ENCODE measurements at regions not wholly inside any gene's neighbourhood (a gene's known extent, or its start where the extent isn't known, plus 50 kb on each side); places are given as distances from the start of the nearest gene placed in this dataset.

GRCh38 chr5:175317872-175318271 is 126.1 kb downstream of the DRD1 start:
- TF ChIP-seq, protein P1, sequence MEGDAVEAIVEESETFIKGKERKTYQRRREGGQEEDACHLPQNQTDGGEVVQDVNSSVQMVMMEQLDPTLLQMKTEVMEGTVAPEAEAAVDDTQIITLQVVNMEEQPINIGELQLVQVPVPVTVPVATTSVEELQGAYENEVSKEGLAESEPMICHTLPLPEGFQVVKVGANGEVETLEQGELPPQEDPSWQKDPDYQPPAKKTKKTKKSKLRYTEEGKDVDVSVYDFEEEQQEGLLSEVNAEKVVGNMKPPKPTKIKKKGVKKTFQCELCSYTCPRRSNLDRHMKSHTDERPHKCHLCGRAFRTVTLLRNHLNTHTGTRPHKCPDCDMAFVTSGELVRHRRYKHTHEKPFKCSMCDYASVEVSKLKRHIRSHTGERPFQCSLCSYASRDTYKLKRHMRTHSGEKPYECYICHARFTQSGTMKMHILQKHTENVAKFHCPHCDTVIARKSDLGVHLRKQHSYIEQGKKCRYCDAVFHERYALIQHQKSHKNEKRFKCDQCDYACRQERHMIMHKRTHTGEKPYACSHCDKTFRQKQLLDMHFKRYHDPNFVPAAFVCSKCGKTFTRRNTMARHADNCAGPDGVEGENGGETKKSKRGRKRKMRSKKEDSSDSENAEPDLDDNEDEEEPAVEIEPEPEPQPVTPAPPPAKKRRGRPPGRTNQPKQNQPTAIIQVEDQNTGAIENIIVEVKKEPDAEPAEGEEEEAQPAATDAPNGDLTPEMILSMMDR (IDR thresholded peaks at IDR 0.05; ENCODE audit: unreplicated experiment) = no peak
- Mint-ChIP-seq H3K9me3 (ENCODE audit: low read depth) (no peaks in the 10 kb centered on the region), H3K27ac (no peak overlapping the region), H3K4me3 (ENCODE audit: low read depth) (no peak overlapping the region), H3K27me3 (peaks cover 30% of the 10 kb centered on the region), H3K36me3 (ENCODE audit: insufficient read depth) (no peaks in the 10 kb centered on the region), H3K4me1 (ENCODE audit: low read depth) (no peaks in the 10 kb centered on the region)
- DNase-seq (ENCODE audit: low spot score, unreplicated experiment) = no peak

- Mint-ChIP-seq H3K27ac (no peak overlapping the region), H3K9me3 (ENCODE audit: low read depth) (peaks cover 8% of the 10 kb centered on the region), H3K4me1 (ENCODE audit: low read depth) (no peaks in the 10 kb centered on the region), H3K4me3 (ENCODE audit: low read depth) (no peak overlapping the region), H3K27me3 (peaks cover 8% of the 10 kb centered on the region), H3K36me3 (ENCODE audit: insufficient read depth) (no peaks in the 10 kb centered on the region)
- DNase-seq (ENCODE audit: low spot score, unreplicated experiment) = no peak
- TF ChIP-seq, protein P1 (IDR thresholded peaks at IDR 0.05; ENCODE audit: unreplicated experiment) = no peak
Measured at GRCh38 chr5:175309218-175309810, 134.7 kb downstream of the DRD1 start.

DNA sequence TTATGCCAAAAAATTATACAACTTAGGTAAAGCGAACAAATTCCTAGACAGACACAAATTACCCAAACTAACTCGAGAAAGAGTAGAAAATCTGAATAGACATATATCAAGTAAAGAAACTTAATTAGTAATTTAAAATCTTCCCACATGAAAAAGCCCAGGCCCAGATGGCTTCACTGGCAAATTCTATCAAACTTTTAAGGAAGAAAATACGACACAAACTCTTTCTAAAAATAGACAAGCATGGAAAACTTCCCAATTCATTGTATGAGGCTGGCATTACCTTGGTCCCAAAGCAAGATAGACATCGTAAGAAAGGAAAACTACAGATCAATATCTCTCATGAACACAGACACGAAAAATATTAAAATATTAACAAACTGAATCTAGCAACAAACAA is 135.3 kb downstream of the DRD1 start:
- TF ChIP-seq, protein P1 (IDR thresholded peaks at IDR 0.05; ENCODE audit: unreplicated experiment) = no peak
- H3K27me3 Mint-ChIP-seq = peaks cover 3% of the 10 kb centered on the region
- H3K4me3 Mint-ChIP-seq (ENCODE audit: low read depth) = no peak overlapping the region
- H3K27ac Mint-ChIP-seq = no peak overlapping the region
- H3K36me3 Mint-ChIP-seq (ENCODE audit: insufficient read depth) = no peaks in the 10 kb centered on the region
- DNase-seq (ENCODE audit: low spot score, unreplicated experiment) = no peak
- peaks cover 8% of the 10 kb centered on the region for H3K9me3 Mint-ChIP-seq (ENCODE audit: low read depth)
- H3K4me1 Mint-ChIP-seq (ENCODE audit: low read depth) = no peaks in the 10 kb centered on the region

GRCh38 chr5:175306381-175306780 is 137.6 kb downstream of the DRD1 start:
- H3K4me3 Mint-ChIP-seq (ENCODE audit: low read depth) = no peak overlapping the region
- TF ChIP-seq, protein P1 (IDR thresholded peaks at IDR 0.05; ENCODE audit: unreplicated experiment) = no peak
- H3K27me3 Mint-ChIP-seq = no peaks in the 10 kb centered on the region
- no peaks in the 10 kb centered on the region for H3K4me1 Mint-ChIP-seq (ENCODE audit: low read depth)
- H3K36me3 Mint-ChIP-seq (ENCODE audit: insufficient read depth) = no peaks in the 10 kb centered on the region
- H3K27ac Mint-ChIP-seq = no peak overlapping the region
- no peak for DNase-seq (ENCODE audit: low spot score, unreplicated experiment)
- H3K9me3 Mint-ChIP-seq (ENCODE audit: low read depth) = peaks cover 8% of the 10 kb centered on the region

DNA sequence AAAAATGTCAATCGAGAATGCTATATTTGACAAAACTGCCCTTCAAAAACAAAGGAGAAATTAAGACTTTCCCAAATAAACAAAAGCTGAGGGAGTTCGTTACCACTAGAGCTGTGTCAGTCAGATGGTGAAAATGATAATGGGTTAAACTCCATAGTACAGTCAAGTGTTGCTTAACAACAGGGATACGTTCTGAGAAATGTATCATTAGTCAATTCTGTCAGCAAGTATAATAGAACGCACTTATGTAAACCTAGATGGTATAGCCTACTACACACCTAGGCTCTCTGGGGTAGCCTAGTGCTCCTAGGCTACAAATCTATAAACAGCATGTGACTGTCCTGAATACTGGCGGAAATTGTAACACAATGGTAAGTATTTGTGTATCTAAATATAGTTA is 138.7 kb downstream of the DRD1 start:
- TF ChIP-seq, protein P1 (IDR thresholded peaks at IDR 0.05; ENCODE audit: unreplicated experiment) = no peak
- Mint-ChIP-seq H3K9me3 (ENCODE audit: low read depth) (peaks cover 8% of the 10 kb centered on the region), H3K27ac (no peak overlapping the region), H3K4me3 (ENCODE audit: low read depth) (no peak overlapping the region), H3K36me3 (ENCODE audit: insufficient read depth) (no peaks in the 10 kb centered on the region), H3K4me1 (ENCODE audit: low read depth) (no peaks in the 10 kb centered on the region), H3K27me3 (no peaks in the 10 kb centered on the region)
- no peak for DNase-seq (ENCODE audit: low spot score, unreplicated experiment)
